RWPE2 (cell line): ENCODE measurements at regions not wholly inside any gene's neighbourhood (a gene's known extent, or its start where the extent isn't known, plus 50 kb on each side); places are given as distances from the start of the nearest gene placed in this dataset.

Experiments used
- ATAC-seq: fragments of 200-7000 bp; cut with Tn5 transposase; 3 replicates; pipeline ENCODE4 v1.9.1; 2021; ENCODE audit warnings: low read depth
- DNase-seq: peaks from one replicate; pipeline ENCODE4 v3.0.0-alpha.2; 2020; ENCODE audit warnings: low spot score
- H3K27ac ChIP-seq: fragments of 450-650 bp; 2 replicates; pipeline ENCODE4 v1.5.1; 2017; ENCODE audit warnings: mild to moderate bottlenecking; ENCODE audit not compliant: poor library complexity, severe bottlenecking
- H3K27me3 ChIP-seq: fragments of 250-450 bp; sonication (Bioruptor Pico); 2 replicates; pipeline ENCODE4 v1.5.1; 2021; ENCODE audit warnings: mild to moderate bottlenecking, moderate library complexity; ENCODE audit not compliant: insufficient read depth, poor library complexity, severe bottlenecking
- H3K36me3 ChIP-seq: fragments of 250-450 bp; sonication (Bioruptor Pico); 2 replicates; pipeline ENCODE4 v1.5.1; 2020; ENCODE audit warnings: low read depth, mild to moderate bottlenecking, moderate library complexity
- H3K4me1 ChIP-seq: fragments of 250-450 bp; sonication (Bioruptor Pico); 2 replicates; pipeline ENCODE4 v1.5.1; 2021; ENCODE audit warnings: mild to moderate bottlenecking, moderate library complexity; ENCODE audit not compliant: insufficient read depth, poor library complexity, severe bottlenecking
- H3K4me3 ChIP-seq: fragments of 250-450 bp; sonication (Bioruptor Pico); 2 replicates; pipeline ENCODE4 v1.5.1; 2021; ENCODE audit warnings: mild to moderate bottlenecking, moderate library complexity; ENCODE audit not compliant: severe bottlenecking
- H3K9me3 ChIP-seq: fragments of 250-450 bp; sonication (Bioruptor Pico); 2 replicates; pipeline ENCODE4 v1.5.1; 2021; ENCODE audit warnings: mild to moderate bottlenecking, moderate library complexity; ENCODE audit not compliant: severe bottlenecking
- TF ChIP-seq, protein P1 (sequence below): fragments of 450-650 bp; IDR thresholded peaks from one replicate; pipeline ENCODE4 v1.5.1; 2017; ENCODE audit warnings: mild to moderate bottlenecking, moderate library complexity; ENCODE audit not compliant: poor library complexity, severe bottlenecking

DNA sequence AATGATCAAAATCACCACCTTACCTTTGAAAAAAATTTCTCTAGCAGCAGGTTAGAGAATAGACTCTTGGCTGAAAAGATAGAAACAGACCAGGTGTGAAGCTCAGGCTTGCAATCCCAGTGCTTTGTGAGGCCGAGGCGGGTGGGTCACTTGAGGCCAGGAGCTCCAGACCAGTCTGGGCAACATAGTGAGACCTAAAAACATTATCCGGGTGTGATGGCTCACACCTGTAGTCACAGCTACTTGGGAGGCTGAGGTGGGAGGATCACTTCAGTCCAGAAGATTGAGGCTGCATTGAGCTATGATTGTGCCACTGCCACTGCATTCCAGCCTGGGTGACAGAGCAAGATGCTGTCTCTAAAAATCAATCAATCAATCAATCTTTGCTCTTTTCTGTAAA, 105.3 kb upstream of the TBX3 start:
- no peak for DNase-seq
- H3K4me1 ChIP-seq = no peaks in the 10 kb centered on the region
- TF ChIP-seq, protein P1, sequence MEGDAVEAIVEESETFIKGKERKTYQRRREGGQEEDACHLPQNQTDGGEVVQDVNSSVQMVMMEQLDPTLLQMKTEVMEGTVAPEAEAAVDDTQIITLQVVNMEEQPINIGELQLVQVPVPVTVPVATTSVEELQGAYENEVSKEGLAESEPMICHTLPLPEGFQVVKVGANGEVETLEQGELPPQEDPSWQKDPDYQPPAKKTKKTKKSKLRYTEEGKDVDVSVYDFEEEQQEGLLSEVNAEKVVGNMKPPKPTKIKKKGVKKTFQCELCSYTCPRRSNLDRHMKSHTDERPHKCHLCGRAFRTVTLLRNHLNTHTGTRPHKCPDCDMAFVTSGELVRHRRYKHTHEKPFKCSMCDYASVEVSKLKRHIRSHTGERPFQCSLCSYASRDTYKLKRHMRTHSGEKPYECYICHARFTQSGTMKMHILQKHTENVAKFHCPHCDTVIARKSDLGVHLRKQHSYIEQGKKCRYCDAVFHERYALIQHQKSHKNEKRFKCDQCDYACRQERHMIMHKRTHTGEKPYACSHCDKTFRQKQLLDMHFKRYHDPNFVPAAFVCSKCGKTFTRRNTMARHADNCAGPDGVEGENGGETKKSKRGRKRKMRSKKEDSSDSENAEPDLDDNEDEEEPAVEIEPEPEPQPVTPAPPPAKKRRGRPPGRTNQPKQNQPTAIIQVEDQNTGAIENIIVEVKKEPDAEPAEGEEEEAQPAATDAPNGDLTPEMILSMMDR = no peak
- no peak overlapping the region for H3K27ac ChIP-seq
- H3K36me3 ChIP-seq = no peaks in the 10 kb centered on the region
- H3K9me3 ChIP-seq = no peaks in the 10 kb centered on the region
- no peak overlapping the region for H3K4me3 ChIP-seq
- no peaks in the 10 kb centered on the region for H3K27me3 ChIP-seq
- no peak for ATAC-seq

DNA sequence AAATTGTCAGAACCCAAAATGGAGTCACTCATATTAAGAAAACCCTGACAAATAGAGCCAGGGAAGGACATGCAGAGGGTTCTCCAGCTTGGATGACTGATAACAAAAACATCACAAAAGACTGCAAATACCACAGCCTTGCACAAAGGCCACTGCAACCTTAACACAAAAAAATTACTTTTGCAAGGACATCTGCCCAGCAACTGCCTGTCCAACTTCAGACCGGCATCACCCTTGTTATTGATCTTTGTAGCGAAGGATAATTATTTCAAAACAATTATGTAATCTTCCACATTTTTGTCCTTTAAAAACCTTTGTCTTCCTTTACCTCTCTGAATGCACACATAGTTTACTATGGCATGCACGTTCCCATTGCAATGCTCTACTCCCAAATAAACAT, 100.6 kb upstream of the TBX3 start:
- no peak overlapping the region for H3K27ac ChIP-seq
- peaks cover 3% of the 10 kb centered on the region for H3K4me1 ChIP-seq
- H3K9me3 ChIP-seq = no peaks in the 10 kb centered on the region
- no peak overlapping the region for H3K4me3 ChIP-seq
- no peaks in the 10 kb centered on the region for H3K36me3 ChIP-seq
- H3K27me3 ChIP-seq = no peaks in the 10 kb centered on the region
- ATAC-seq = no peak
- no peak for DNase-seq
- TF ChIP-seq, protein P1 = no peak

DNA sequence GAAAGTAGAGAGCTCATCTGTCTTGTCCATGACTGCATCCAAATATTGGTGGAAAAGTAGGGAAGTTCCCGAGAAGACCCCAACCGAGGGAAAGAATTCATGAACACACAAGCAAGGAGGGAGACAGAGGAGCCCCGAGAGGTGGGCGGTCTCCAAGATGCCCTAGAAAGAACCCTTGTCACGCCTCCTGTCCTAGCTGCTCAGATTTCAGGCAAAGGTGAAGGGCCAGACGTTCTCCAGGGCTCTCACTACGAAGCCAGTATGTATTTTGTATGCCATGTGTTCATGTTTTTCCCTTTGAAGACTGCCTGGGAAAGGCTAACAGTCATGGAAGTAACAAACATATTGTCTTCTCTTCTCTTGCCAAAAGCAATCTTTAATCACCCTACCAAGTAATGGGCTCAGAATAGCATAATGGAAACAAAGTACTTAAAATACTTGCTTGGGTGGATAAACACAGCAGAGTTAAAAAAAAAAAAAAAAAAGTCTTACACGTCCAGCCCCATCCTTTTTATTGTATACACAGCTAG, 99.2 kb upstream of the TBX3 start:
- Histone ChIP-seq H3K27me3 (no peaks in the 10 kb centered on the region), H3K36me3 (no peaks in the 10 kb centered on the region), H3K4me3 (no peak overlapping the region), H3K27ac (no peak overlapping the region), H3K9me3 (no peaks in the 10 kb centered on the region), H3K4me1 (peaks cover 3% of the 10 kb centered on the region)
- TF ChIP-seq, protein P1 = no peak
- no peak for DNase-seq
- no peak for ATAC-seq

DNA sequence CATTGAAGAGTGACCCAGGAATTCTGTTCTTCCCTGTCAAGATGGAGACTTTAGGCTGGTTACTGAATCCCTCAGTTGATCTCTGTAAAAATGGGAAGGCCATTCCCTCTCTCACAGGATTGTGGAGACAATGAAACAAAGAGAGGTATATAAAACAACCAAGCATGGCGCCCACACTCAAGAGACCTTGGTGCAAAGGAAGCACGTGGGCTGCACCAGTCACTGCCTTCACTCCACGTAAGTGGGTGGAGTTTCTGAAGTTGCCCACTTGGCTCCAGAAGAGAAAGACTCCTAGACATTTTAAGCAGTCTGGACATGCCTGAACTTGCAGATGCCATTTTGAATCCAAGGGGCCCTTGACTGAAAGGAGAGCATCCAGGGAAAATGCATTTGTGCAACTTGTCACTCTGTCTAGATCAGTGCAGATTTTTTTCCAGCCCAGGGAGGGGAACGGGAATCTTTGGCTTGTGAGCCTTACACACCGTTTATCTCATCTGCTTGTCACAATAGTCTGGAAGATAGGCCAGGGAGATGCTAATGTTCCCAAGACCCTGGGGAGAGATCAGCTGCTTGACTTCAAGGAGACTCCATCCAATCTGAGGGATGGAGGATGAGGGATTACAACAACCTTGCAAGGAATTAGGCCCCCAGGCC, 96.9 kb upstream of the TBX3 start:
- H3K27ac ChIP-seq = no peak overlapping the region

DNA sequence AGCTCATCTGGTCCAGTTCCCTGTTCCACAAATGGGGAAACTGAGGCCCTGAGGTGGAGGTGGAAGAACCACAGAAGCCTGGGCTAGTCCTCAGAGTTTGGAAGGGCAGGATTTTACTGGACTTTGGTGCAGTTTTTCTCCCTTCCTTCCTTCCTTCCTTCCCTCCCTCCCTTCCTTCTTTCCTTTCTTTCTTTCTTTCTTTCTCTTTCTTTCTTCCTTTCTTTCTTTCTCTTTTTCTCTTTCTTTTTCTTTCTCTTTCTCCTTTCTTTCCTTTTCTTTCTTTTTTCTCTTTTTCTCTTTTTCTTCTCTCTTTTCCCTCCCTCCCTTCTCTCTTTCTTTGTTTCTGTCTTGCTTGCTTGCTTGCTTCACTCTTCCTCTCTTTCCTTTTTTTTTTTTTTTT, 95.7 kb upstream of the TBX3 start:
- ATAC-seq = no peak
- Histone ChIP-seq H3K27ac (no peak overlapping the region), H3K9me3 (no peaks in the 10 kb centered on the region), H3K4me3 (no peak overlapping the region), H3K36me3 (no peaks in the 10 kb centered on the region), H3K27me3 (no peaks in the 10 kb centered on the region), H3K4me1 (peaks cover 3% of the 10 kb centered on the region)
- TF ChIP-seq, protein P1 = no peak
- no peak for DNase-seq

More for the DNA sequence above, 96.9 kb upstream of the TBX3 start:
- no peaks in the 10 kb centered on the region for H3K36me3 ChIP-seq
- no peak for DNase-seq
- ATAC-seq = no peak
- peaks cover 3% of the 10 kb centered on the region for H3K4me1 ChIP-seq
- TF ChIP-seq, protein P1 = no peak
- no peak overlapping the region for H3K4me3 ChIP-seq
- H3K27me3 ChIP-seq = no peaks in the 10 kb centered on the region
- H3K9me3 ChIP-seq = no peaks in the 10 kb centered on the region
